ENCODE measurements at regions not wholly inside any gene's neighbourhood (a gene's known extent, or its start where the extent isn't known, plus 50 kb on each side); places are given as distances from the start of the nearest gene placed in this dataset.

- H3K4me1 ChIP-seq (ENCODE audit: control insufficient read depth in 5 of 5, insufficient read depth in 5 of 5, low read length in 5 of 5) = peaks cover 0 to 3% (median 0%) of the 10 kb centered on the region in 5 donors
- no peak overlapping the region for H3K27ac ChIP-seq (ENCODE audit: low read depth in 1 of 2, low read length in 1 of 2)
- TF ChIP-seq CTCF (IDR thresholded peaks at IDR 0.05; ENCODE audit: control extremely low read depth, extremely low read depth) = no peak
- no peak for ATAC-seq (ENCODE audit: insufficient read depth, low FRiP score)
- H3K9me3 ChIP-seq (ENCODE audit: control insufficient read depth in 4 of 4, insufficient read depth in 3 of 4, low read length in 3 of 4) = peaks cover 0 to 6% (median 0%) of the 10 kb centered on the region in 4 donors
- DNase-seq = no peak
- H3K4me3 ChIP-seq = no peak overlapping the region
- no peaks in the 10 kb centered on the region for H3K36me3 ChIP-seq (ENCODE audit: control insufficient read depth in 4 of 4, insufficient read depth in 4 of 4, low read length in 4 of 4)
- H3K27me3 ChIP-seq (ENCODE audit: control insufficient read depth in 3 of 3, insufficient read depth in 3 of 3, low read length in 2 of 3) = no peaks in the 10 kb centered on the region
- no peak overlapping the region for H3K9ac ChIP-seq (ENCODE audit: insufficient read depth in 1 of 2, low read length in 2 of 2)
- WGBS, 2 donors = 90 to 97% methylated on average over 1 of the region's 1 CpG
Measured at GRCh38 chr14:84789012-84789411, 740.9 kb upstream of the FLRT2 start.

- no peak overlapping the region for H3K4me3 ChIP-seq
- WGBS, 2 donors = 77 to 85% methylated on average over 4 of the region's 4 CpGs
- H3K27me3 ChIP-seq (ENCODE audit: control insufficient read depth in 3 of 3, insufficient read depth in 3 of 3, low read length in 2 of 3) = peaks cover 0 to 2% (median 0%) of the 10 kb centered on the region in 3 donors
Measured at GRCh38 chr14:84792722-84793410, 737.1 kb upstream of the FLRT2 start.

GRCh38 chr14:84797326-84797725 lies 732.6 kb upstream of the FLRT2 start:
- TF ChIP-seq CTCF (IDR thresholded peaks at IDR 0.05; ENCODE audit: control extremely low read depth, extremely low read depth) = no peak
- H3K27me3 ChIP-seq (ENCODE audit: control insufficient read depth in 3 of 3, insufficient read depth in 3 of 3, low read length in 2 of 3) = peaks cover 0 to 6% (median 0%) of the 10 kb centered on the region in 3 donors
- no peak overlapping the region for H3K4me3 ChIP-seq
- WGBS, 2 donors = 91 to 92% methylated on average over 3 of the region's 3 CpGs
- H3K4me1 ChIP-seq (ENCODE audit: control insufficient read depth in 5 of 5, insufficient read depth in 5 of 5, low read length in 5 of 5) = no peaks in the 10 kb centered on the region
- H3K27ac ChIP-seq (ENCODE audit: low read depth in 1 of 2, low read length in 1 of 2) = no peak overlapping the region
- no peak overlapping the region for H3K9ac ChIP-seq (ENCODE audit: insufficient read depth in 1 of 2, low read length in 2 of 2)
- ATAC-seq (ENCODE audit: insufficient read depth, low FRiP score) (no peak), DNase-seq (no peak)
- no peaks in the 10 kb centered on the region for H3K36me3 ChIP-seq (ENCODE audit: control insufficient read depth in 4 of 4, insufficient read depth in 4 of 4, low read length in 4 of 4)
- peaks cover 0 to 6% (median 0%) of the 10 kb centered on the region in 4 donors for H3K9me3 ChIP-seq (ENCODE audit: control insufficient read depth in 4 of 4, insufficient read depth in 3 of 4, low read length in 3 of 4)

More at GRCh38 chr14:84792722-84793410, 737.1 kb upstream of the FLRT2 start:
- Histone ChIP-seq H3K27ac (ENCODE audit: low read depth in 1 of 2, low read length in 1 of 2) (no peak overlapping the region), H3K36me3 (ENCODE audit: control insufficient read depth in 4 of 4, insufficient read depth in 4 of 4, low read length in 4 of 4) (no peaks in the 10 kb centered on the region), H3K9ac (ENCODE audit: insufficient read depth in 1 of 2, low read length in 2 of 2) (no peak overlapping the region), H3K4me1 (ENCODE audit: control insufficient read depth in 5 of 5, insufficient read depth in 5 of 5, low read length in 5 of 5) (peaks cover 0 to 3% (median 0%) of the 10 kb centered on the region in 5 donors), H3K9me3 (ENCODE audit: control insufficient read depth in 4 of 4, insufficient read depth in 3 of 4, low read length in 3 of 4) (peaks cover 0 to 6% (median 0%) of the 10 kb centered on the region in 4 donors)
- ATAC-seq (ENCODE audit: insufficient read depth, low FRiP score) (no peak), DNase-seq (no peak)
- TF ChIP-seq CTCF (IDR thresholded peaks at IDR 0.05; ENCODE audit: control extremely low read depth, extremely low read depth) = no peak
